B cell (primary cell): ENCODE measurements at regions not wholly inside any gene's neighbourhood (a gene's known extent, or its start where the extent isn't known, plus 50 kb on each side); places are given as distances from the start of the nearest gene placed in this dataset.

ENCODE experiments used
- EZH2 ChIP-seq: IDR thresholded peaks from 2 replicates; pipeline ENCODE4 v1.6.1; 2012; ENCODE audit warnings: borderline replicate concordance, low read depth, mild to moderate bottlenecking, moderate library complexity, low read length; ENCODE audit not compliant: insufficient read depth, poor library complexity, severe bottlenecking
- TF ChIP-seq, protein P1 (sequence below): fragments of 200-600 bp; IDR thresholded peaks from one replicate; pipeline ENCODE4 v1.8.0; 2022; ENCODE audit warnings: antibody characterized with exemption, mild to moderate bottlenecking

DNA sequence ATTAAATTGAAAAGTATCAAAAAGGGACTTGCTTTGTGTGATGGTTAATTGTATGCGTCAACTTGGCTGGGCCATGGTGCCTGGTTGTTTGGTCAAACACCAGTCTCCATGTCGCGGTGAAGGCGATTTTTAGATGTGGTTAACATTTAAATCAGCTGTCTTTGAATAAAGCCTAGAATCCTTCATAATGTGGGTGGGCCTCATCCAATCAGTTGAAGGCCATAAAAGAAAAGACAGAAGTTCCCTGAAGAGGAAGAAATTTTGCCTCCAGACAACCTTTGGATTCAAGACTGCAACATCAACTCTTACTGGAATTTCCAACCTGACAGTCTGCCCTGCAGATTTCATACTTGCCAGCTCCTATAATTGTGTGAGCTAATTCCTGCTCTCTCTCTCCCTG is 160.5 kb downstream of the SH3BP4 start:
- TF ChIP-seq, protein P1, sequence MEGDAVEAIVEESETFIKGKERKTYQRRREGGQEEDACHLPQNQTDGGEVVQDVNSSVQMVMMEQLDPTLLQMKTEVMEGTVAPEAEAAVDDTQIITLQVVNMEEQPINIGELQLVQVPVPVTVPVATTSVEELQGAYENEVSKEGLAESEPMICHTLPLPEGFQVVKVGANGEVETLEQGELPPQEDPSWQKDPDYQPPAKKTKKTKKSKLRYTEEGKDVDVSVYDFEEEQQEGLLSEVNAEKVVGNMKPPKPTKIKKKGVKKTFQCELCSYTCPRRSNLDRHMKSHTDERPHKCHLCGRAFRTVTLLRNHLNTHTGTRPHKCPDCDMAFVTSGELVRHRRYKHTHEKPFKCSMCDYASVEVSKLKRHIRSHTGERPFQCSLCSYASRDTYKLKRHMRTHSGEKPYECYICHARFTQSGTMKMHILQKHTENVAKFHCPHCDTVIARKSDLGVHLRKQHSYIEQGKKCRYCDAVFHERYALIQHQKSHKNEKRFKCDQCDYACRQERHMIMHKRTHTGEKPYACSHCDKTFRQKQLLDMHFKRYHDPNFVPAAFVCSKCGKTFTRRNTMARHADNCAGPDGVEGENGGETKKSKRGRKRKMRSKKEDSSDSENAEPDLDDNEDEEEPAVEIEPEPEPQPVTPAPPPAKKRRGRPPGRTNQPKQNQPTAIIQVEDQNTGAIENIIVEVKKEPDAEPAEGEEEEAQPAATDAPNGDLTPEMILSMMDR: no peak
- no peak for TF ChIP-seq EZH2
